T47D (cell line): ENCODE measurements at regions not wholly inside any gene's neighbourhood (a gene's known extent, or its start where the extent isn't known, plus 50 kb on each side); places are given as distances from the start of the nearest gene placed in this dataset.
"Not testable (repeated sequence)": the region's sequence is repeated elsewhere in the genome, so short reads cannot be mapped to it uniquely, and the experiment has no call there.

Experiments
- DNase-seq, 2 experiments: peaks; one replicate each; pipeline versions ENCODE4 v3.0.0 to v3.0.0-alpha.2; 2011 to 2012; ENCODE audit warnings: low read depth in 1 of 2, low spot score in 1 of 2
- JUND ChIP-seq: IDR thresholded peaks from 2 replicates; pipeline ENCODE4 v1.6.1; 2012; ENCODE audit warnings: low read depth
- in situ Hi-C: cut with HindIII; loops from 2 replicates; pipeline ENCODE4 v1.10.0; 2016; ENCODE audit warnings: low sequenced_read_pairs, low pct_unique_long_range_greater_than_20kb

DNA sequence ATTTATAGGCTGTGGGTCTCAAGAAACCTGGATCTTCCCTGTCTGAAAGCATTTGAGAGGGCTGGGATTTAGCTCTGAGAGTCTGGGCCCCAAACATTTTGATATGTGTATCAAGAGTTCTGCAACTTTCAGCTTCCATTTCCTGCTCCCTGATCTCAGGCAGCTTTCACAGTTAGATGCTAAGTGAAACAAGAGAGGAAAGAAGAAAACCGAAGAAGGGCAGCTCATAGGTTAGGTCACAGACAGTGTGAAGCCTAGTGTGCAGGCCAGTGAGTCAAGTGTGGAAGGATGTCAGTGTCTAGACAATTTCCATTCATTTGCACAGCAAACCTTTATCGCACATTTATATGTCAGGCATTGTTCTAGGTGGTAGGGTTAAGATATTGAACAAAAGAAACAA is 173.6 kb upstream of the PROK2 start:
- in situ Hi-C loops, result no loop called here
- TF ChIP-seq JUND, result no peak
- DNase-seq, result no peak

DNA sequence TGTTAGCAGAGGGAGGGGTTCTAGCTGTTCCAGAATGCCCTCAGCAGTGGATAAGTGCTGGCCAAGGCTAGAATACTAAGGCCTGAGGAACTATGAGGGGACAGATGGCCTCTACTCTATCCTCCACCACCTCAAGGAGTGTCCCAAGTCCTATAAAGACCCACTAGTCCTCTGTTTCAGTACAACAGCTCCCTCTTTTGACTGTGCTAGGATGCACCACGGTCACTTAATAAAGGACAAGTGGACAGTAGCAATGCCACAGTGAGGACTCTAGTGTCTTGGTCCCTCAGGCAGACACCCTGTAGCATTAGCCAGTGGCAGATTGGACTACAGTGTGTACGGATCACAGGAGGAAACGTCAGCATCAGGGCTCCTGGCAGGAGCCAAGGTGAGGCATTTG is 171.8 kb upstream of the PROK2 start:
- in situ Hi-C loops, result no loop called here
- no peak for TF ChIP-seq JUND
- DNase-seq, result peak in 1 of 2 experiments; percentile 46

DNA sequence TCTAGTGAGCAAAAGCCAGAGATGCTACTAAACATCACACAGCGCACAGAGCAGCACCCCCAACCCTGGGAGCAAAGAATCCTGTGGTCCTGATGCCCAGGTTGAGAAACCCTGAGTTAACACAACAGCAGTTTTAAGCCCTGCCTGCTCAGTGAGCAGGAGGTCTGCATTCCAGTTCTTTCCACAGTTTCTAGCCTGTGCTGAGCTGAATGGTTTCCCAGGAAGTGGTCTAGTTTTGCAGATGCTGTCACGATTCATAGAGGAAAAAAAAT is 171.1 kb upstream of the PROK2 start:
- no peak for DNase-seq
- TF ChIP-seq JUND, result no peak
- in situ Hi-C loops, result no loop called here

DNA sequence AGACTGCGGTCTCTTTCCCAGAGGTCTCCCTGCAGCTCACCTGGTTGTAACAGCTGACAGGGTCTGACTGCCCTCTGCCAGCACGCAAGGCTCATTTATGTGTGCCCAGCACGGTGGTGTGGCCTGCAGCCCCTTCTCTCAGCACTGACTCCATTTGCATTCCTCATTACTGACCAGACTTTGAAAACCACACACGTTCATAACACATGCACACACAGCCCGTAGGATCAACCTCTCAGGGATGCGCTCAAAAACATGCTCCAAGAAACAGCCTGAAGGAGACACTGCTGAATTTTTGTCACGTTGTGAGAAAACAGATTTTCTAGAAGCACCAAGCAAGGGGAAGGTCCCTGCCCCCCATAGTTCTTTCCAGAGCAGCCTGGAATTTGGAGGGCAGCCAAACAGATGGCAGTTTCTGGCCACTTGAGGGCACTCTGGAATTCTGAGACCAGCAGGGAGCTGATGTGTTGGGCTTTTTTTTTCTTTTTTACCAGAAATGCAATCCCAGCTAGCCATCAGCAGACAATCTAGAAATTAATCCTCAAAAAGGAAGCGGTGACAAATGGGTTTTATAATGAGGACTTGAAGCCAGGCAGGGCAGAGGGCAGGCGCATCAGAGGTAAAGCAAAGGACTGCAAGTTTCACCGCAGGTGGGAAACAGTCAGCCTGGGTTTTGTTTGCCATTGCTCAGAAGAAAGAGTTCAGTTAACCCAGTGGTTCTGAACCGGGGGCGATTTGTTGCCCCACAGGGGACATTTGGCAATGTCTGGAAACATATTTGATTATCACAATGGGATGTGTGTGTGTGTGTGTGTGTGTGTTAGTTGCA is 170.5 kb upstream of the PROK2 start:
- in situ Hi-C loops, result no loop called here
- peak in 1 of 2 experiments; percentile 62 for DNase-seq
- TF ChIP-seq JUND, result no peak

DNA sequence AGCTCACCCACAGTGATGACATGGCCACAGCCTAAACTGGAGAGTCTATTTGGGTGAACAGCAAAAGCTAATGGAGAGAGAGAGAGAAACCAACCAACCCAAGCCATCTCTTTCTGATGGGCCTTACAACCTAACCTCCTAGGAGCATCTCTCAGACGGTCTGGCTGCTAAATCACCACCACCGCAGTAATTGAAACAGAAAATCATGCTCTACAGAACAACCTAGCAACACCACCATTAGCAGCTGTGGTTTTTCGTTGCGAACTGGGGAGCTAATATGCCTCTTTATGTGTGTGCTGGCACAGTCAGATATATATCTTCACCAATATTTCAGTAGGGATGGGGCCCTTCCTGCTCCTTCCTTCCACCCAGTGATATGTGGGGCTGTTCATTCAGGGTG is 166.9 kb upstream of the PROK2 start:
- TF ChIP-seq JUND, result no peak
- in situ Hi-C loops, result no loop called here

DNA sequence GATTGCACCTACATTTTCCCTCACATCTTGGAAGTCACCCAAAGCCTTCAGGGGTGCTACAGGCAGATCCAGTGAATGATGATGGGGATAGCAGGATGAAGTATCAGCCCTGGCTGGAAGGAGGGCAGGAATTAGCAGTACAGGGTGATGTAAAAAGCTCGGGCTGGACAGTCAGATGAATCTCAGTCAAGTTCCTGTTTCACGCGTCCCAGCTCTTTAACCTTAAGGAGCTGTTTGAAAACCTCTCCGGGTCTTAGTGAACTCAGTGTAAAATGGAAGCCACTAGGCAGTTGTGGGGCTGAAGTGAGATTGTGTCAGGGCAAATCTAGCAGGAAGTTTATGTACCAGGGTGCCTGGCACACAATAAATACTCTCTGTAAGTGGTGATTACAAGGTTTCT is 166.4 kb upstream of the PROK2 start:
- DNase-seq, result no peak
- in situ Hi-C loops, result no loop called here
- no peak for TF ChIP-seq JUND

More for the DNA sequence above, 166.9 kb upstream of the PROK2 start:
- DNase-seq, result no peak

DNA sequence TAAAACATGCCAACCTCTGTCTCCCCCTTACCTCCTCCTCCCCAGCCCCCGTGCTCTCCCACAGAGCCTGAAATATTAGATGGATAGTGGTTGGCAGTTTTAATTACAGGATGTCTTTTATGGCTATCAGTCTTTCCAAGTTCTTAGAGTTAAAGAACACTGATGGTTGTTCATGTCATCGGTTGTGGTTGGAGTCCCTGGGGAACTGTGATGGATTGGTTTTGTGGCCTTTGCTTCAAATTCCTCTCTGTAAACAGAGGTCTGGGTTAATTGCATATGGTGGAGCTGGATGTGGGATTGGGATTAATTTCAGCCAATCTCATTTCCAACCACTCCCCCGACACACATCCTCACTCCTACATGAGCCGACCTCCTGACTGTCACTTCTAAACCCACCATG is 164.5 kb upstream of the PROK2 start:
- TF ChIP-seq JUND, result no peak
- no peak for DNase-seq
- in situ Hi-C loops, result no loop called here

DNA sequence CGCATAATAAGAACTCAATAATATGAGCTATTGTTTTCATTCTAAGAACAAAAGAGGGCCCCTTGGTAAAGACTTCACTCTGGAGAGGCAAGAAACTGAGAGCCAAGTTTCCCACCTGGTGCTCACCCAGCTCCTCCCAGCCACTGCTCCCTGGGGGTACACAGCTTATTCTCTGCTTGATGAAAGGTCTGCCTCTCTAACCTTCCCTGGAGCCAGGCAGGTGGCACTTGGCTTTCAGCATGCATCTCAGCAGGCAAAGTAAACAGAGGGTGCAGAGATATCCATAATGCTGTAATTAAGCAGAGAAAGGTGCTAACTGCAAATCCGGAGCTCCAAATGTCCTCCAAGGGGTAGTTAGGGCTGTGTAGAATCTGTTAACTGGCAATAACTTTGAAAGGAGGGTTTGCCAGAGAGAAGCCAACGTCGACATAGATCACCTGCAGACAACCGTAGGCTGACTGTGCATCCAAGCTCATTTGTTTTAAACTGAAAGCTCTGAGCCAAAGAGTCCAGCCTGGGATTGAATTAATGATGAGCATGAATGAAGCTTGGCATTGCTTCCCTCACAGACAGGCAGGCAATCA is 159.6 kb upstream of the PROK2 start:
- no peak for TF ChIP-seq JUND
- in situ Hi-C loops, result no loop called here
- no peak for DNase-seq

DNA sequence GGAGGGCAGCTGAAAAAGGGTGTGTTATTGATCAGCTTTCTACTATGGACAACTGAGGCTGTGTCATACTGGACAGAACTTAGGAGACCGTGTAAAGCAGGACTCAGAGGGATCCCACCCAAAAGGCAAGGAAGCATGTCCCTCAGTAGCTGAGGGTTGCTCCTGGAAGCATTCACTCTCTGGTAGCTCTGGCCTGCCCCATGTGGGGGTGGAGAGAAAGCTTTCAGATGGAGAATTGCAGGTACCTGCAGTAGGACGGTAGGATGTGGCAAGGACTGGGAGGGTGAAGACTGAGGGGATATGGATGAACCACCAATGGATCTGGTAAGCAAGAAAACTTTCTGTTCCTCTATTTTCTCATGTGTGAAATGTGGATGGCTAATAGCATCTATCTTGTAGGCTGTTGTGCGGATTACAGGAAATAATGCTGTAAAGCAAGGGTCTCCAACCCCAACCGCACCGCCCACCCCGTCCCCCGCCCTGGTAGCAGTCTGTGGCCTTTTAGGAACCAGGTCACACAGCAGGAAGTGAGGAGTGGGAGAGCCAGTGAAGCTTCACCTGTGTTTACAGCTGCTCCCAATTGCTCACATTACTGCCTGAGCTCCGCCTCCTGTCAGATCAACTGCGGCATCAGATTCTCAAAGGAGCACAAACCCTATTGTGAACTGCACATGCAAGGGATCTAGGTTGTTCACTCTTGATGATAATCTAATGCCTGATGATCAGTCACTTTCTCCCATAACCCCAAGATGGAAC is 157.7 kb upstream of the PROK2 start:
- in situ Hi-C loops, result no loop called here
- no peak for TF ChIP-seq JUND
- DNase-seq, result no peak

DNA sequence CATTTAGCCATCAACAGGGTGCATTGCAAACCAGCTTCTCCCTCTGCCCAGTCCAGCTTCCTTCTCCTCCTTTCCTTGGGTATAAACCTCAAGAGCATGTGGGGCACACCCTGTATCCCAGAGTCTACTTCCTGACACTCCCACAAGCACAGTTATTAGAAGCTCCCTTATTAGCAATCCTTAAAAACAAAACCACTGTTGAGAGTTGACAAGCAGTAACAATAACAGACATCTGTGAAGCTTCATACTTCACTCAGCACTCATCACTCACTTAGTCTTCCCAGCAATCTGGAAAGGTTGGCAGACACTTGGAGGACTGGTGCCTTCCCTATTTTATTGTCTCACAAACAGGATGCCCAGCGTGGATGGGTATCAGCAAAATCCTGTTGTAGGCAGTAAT is 155.5 kb upstream of the PROK2 start:
- TF ChIP-seq JUND, result no peak
- no peak for DNase-seq
- in situ Hi-C loops, result no loop called here

DNA sequence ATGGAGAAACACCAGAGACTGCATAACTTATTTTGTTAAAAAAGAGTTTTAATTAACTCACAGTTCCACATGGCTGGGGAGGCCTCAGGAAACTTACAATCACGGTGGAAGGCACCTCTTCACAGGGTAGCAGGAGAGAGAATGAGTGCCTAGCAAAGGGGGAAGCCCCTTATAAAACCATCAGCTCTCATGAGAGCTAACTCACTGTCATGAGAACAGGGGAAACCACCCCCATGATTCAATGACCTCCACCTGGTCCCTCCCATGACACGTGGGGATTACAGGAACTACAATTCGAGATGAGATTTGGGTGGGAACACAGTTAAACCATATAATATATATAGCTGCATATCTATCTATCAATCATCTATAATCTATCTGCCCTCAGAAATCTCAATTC is 153.1 kb upstream of the PROK2 start:
- DNase-seq, in situ Hi-C loops: not testable (repeated sequence)

DNA sequence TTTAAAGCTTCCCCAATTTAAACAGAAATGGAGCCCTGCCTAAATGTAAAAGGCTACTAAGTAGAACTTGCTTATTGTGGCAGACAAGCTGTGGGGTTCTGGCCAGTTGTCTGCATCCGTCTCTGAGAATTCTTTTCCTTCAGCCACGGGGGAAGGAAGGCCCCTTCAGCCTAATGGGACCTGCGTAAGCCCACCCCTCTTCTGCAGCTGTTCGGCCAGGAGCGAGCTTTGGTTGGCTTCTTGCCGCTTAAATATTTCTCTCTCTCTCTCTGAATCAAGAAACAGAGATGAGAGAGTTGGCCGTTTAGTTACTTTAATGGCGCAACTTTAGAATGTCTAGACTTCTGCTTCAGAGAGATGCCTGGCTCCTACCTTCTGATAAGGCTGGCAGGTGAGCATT is 151.7 kb upstream of the PROK2 start:
- in situ Hi-C loops, result no loop called here
- no peak for DNase-seq
- no peak for TF ChIP-seq JUND

DNA sequence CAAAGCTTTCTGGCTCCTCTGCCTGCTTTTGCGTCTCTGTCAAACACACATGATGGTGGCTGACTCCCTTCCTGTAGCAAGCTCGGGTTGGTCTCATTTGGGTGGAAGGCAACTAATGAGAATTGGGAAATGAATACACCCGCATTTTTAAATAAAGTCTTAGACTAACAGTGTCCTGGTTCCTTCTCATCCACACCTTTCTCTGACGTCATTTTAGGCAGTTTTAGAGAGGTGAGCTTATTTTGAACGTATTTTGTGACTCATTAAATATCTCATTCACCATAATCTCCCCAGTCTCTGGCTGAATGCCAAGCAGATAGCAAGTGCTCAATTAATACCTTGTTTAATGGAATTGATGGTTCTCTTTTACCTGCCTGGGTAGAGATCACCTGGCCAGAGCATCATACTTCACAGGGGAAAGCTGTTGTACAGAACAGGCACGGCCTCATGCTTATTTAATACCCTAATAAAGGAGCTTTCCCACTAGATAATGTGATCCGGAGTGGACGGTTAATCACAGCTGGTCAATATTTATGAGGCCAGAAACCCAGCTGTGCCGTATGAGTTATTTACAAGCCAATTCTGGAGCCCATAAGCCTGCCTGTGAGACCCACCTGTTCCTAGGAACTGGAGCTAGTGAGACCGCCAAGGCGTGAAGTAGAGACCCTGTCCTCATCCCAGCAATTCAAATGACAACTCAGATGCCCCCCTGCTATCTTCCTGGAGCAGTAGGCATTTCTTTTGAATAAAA is 149.7 kb upstream of the PROK2 start:
- in situ Hi-C loops, result no loop called here
- TF ChIP-seq JUND, result no peak

More for the DNA sequence above, 149.7 kb upstream of the PROK2 start:
- no peak for DNase-seq
